GM12873 (cell line): ENCODE measurements at regions not wholly inside any gene's neighbourhood (a gene's known extent, or its start where the extent isn't known, plus 50 kb on each side); places are given as distances from the start of the nearest gene placed in this dataset.

Source experiments
- CTCF ChIP-seq: IDR thresholded peaks from 2 replicates; pipeline ENCODE4 v1.5.1; 2012; ENCODE audit warnings: low read depth, mild to moderate bottlenecking, moderate library complexity, low read length, control low read depth; ENCODE audit not compliant: insufficient read depth; ENCODE audit errors: missing control alignments

GRCh38 chr16:49921106-49921505 lies 65.2 kb upstream of the ZNF423 start:
- no peak for TF ChIP-seq CTCF

GRCh38 chr16:49921791-49922456 lies 66.0 kb upstream of the ZNF423 start:
- peak; percentile 73 for TF ChIP-seq CTCF

- TF ChIP-seq CTCF = no peak
Measured at GRCh38 chr16:49923411-49923810, 67.5 kb upstream of the ZNF423 start.

- TF ChIP-seq CTCF = no peak
Measured at GRCh38 chr16:49924078-49924477, 68.2 kb upstream of the ZNF423 start.

- no peak for TF ChIP-seq CTCF
Measured at GRCh38 chr16:49926941-49927340, 71.0 kb upstream of the ZNF423 start.

GRCh38 chr16:49928176-49929041 lies 72.5 kb upstream of the ZNF423 start:
- TF ChIP-seq CTCF = no peak

- no peak for TF ChIP-seq CTCF
Measured at GRCh38 chr16:49929626-49930025, 73.7 kb upstream of the ZNF423 start.
